ENCODE measurements at regions not wholly inside any gene's neighbourhood (a gene's known extent, or its start where the extent isn't known, plus 50 kb on each side); places are given as distances from the start of the nearest gene placed in this dataset.
"Not testable (repeated sequence)": the region's sequence is repeated elsewhere in the genome, so short reads cannot be mapped to it uniquely, and the experiment has no call there.

- Histone ChIP-seq H3K9me3 (replicated peaks) (no peaks in the 10 kb centered on the region), H3K27me3 (no peaks in the 10 kb centered on the region), H3K27ac (no peak overlapping the region), H3K36me3 (no peaks in the 10 kb centered on the region), H3K4me3 (no peak overlapping the region), H3K4me1 (no peaks in the 10 kb centered on the region)
- DNase-seq: no peak
Measured at GRCh38 chrX:23061116-23061515, 61.4 kb downstream of the DDX53 start.

GRCh38 chrX:23062359-23062758 is 62.6 kb downstream of the DDX53 start:
- H3K27me3 ChIP-seq: no peaks in the 10 kb centered on the region
- no peaks in the 10 kb centered on the region for H3K4me1 ChIP-seq
- DNase-seq: no peak
- no peak overlapping the region for H3K27ac ChIP-seq
- H3K36me3 ChIP-seq: no peaks in the 10 kb centered on the region
- H3K9me3 ChIP-seq (replicated peaks): no peaks in the 10 kb centered on the region
- no peak overlapping the region for H3K4me3 ChIP-seq

GRCh38 chrX:23066588-23067281 is 67.0 kb downstream of the DDX53 start:
- Histone ChIP-seq H3K27me3 (no peaks in the 10 kb centered on the region), H3K4me1 (no peaks in the 10 kb centered on the region), H3K27ac (no peak overlapping the region), H3K9me3 (replicated peaks) (no peaks in the 10 kb centered on the region), H3K36me3 (no peaks in the 10 kb centered on the region), H3K4me3 (no peak overlapping the region)
- DNase-seq: no peak

- not testable (repeated sequence) for H3K36me3 ChIP-seq; H3K9me3 ChIP-seq (replicated peaks); H3K4me1 ChIP-seq; H3K4me3 ChIP-seq; H3K27me3 ChIP-seq; H3K27ac ChIP-seq; DNase-seq
Measured at GRCh38 chrX:23075461-23075860, 75.7 kb downstream of the DDX53 start.

GRCh38 chrX:23079347-23079746 is 79.6 kb downstream of the DDX53 start:
- H3K27ac ChIP-seq: no peak overlapping the region
- no peak for DNase-seq
- H3K36me3 ChIP-seq: no peaks in the 10 kb centered on the region
- H3K27me3 ChIP-seq: no peaks in the 10 kb centered on the region
- H3K4me3 ChIP-seq: no peak overlapping the region
- H3K9me3 ChIP-seq (replicated peaks): no peaks in the 10 kb centered on the region
- H3K4me1 ChIP-seq: no peaks in the 10 kb centered on the region

GRCh38 chrX:23100826-23101225 is 101.1 kb downstream of the DDX53 start:
- Histone ChIP-seq H3K4me1 (no peaks in the 10 kb centered on the region), H3K27ac (no peak overlapping the region), H3K9me3 (replicated peaks) (no peaks in the 10 kb centered on the region), H3K36me3 (no peaks in the 10 kb centered on the region), H3K27me3 (no peaks in the 10 kb centered on the region), H3K4me3 (no peak overlapping the region)
- DNase-seq: no peak

GRCh38 chrX:23103546-23103945 is 103.8 kb downstream of the DDX53 start:
- Histone ChIP-seq H3K4me1 (no peaks in the 10 kb centered on the region), H3K36me3 (no peaks in the 10 kb centered on the region), H3K4me3 (no peak overlapping the region), H3K27ac (no peak overlapping the region), H3K27me3 (no peaks in the 10 kb centered on the region), H3K9me3 (replicated peaks) (no peaks in the 10 kb centered on the region)
- DNase-seq: no peak

GRCh38 chrX:23114241-23114640 is 114.5 kb downstream of the DDX53 start:
- no peaks in the 10 kb centered on the region for H3K36me3 ChIP-seq
- DNase-seq: no peak
- no peaks in the 10 kb centered on the region for H3K9me3 ChIP-seq (replicated peaks)
- no peak overlapping the region for H3K4me3 ChIP-seq
- no peaks in the 10 kb centered on the region for H3K27me3 ChIP-seq
- H3K27ac ChIP-seq: no peak overlapping the region
- H3K4me1 ChIP-seq: no peaks in the 10 kb centered on the region

- DNase-seq: no peak
- Histone ChIP-seq H3K27ac (no peak overlapping the region), H3K36me3 (no peaks in the 10 kb centered on the region), H3K4me3 (no peak overlapping the region), H3K27me3 (no peaks in the 10 kb centered on the region), H3K9me3 (replicated peaks) (no peaks in the 10 kb centered on the region), H3K4me1 (no peaks in the 10 kb centered on the region)
Measured at GRCh38 chrX:23115651-23116050, 115.9 kb downstream of the DDX53 start.

- no peak for DNase-seq
- H3K36me3 ChIP-seq: no peaks in the 10 kb centered on the region
- H3K9me3 ChIP-seq (replicated peaks): no peaks in the 10 kb centered on the region
- no peak overlapping the region for H3K4me3 ChIP-seq
- H3K27me3 ChIP-seq: no peaks in the 10 kb centered on the region
- no peak overlapping the region for H3K27ac ChIP-seq
- no peaks in the 10 kb centered on the region for H3K4me1 ChIP-seq
Measured at GRCh38 chrX:23118163-23118562, 118.4 kb downstream of the DDX53 start.

- no peaks in the 10 kb centered on the region for H3K9me3 ChIP-seq (replicated peaks)
- DNase-seq: no peak
- no peaks in the 10 kb centered on the region for H3K27me3 ChIP-seq
- H3K36me3 ChIP-seq: no peaks in the 10 kb centered on the region
- no peak overlapping the region for H3K27ac ChIP-seq
- H3K4me3 ChIP-seq: no peak overlapping the region
- no peaks in the 10 kb centered on the region for H3K4me1 ChIP-seq
Measured at GRCh38 chrX:23118890-23119527, 119.2 kb downstream of the DDX53 start.

GRCh38 chrX:23127586-23127985 is 127.8 kb downstream of the DDX53 start:
- no peak for DNase-seq
- Histone ChIP-seq H3K4me3 (no peak overlapping the region), H3K9me3 (replicated peaks) (no peaks in the 10 kb centered on the region), H3K27me3 (no peaks in the 10 kb centered on the region), H3K36me3 (no peaks in the 10 kb centered on the region), H3K4me1 (peaks cover 5% of the 10 kb centered on the region; the same call in 1 of the 2 replicates), H3K27ac (no peak overlapping the region)

- H3K4me1 ChIP-seq: no peaks in the 10 kb centered on the region
- no peaks in the 10 kb centered on the region for H3K27me3 ChIP-seq
- no peak for DNase-seq
- no peak overlapping the region for H3K27ac ChIP-seq
- H3K36me3 ChIP-seq: no peaks in the 10 kb centered on the region
- H3K9me3 ChIP-seq (replicated peaks): no peaks in the 10 kb centered on the region
- H3K4me3 ChIP-seq: no peak overlapping the region
Measured at GRCh38 chrX:23133551-23133950, 133.8 kb downstream of the DDX53 start.

- H3K27ac ChIP-seq: no peak overlapping the region
- no peaks in the 10 kb centered on the region for H3K4me1 ChIP-seq
- H3K9me3 ChIP-seq (replicated peaks): no peaks in the 10 kb centered on the region
- no peaks in the 10 kb centered on the region for H3K36me3 ChIP-seq
- no peak overlapping the region for H3K4me3 ChIP-seq
- no peaks in the 10 kb centered on the region for H3K27me3 ChIP-seq
- no peak for DNase-seq
Measured at GRCh38 chrX:23134136-23134535, 134.4 kb downstream of the DDX53 start.

- Histone ChIP-seq H3K27me3 (no peaks in the 10 kb centered on the region), H3K36me3 (no peaks in the 10 kb centered on the region), H3K4me3 (no peak overlapping the region), H3K4me1 (no peaks in the 10 kb centered on the region), H3K9me3 (replicated peaks) (no peaks in the 10 kb centered on the region), H3K27ac (no peak overlapping the region)
- DNase-seq: no peak
Measured at GRCh38 chrX:23136816-23137215, 137.1 kb downstream of the DDX53 start.

GRCh38 chrX:23168291-23168690 is 166.4 kb upstream of the PTCHD1 start:
- H3K27me3 ChIP-seq: no peaks in the 10 kb centered on the region
- no peak overlapping the region for H3K4me3 ChIP-seq
- no peaks in the 10 kb centered on the region for H3K4me1 ChIP-seq
- H3K27ac ChIP-seq: no peak overlapping the region
- no peaks in the 10 kb centered on the region for H3K36me3 ChIP-seq
- no peaks in the 10 kb centered on the region for H3K9me3 ChIP-seq (replicated peaks)
- no peak for DNase-seq
